OCI-LY7 (cell line): ENCODE measurements at regions not wholly inside any gene's neighbourhood (a gene's known extent, or its start where the extent isn't known, plus 50 kb on each side); places are given as distances from the start of the nearest gene placed in this dataset.

Experiments
- CTCF ChIP-seq: fragments of 200-600 bp; sonication (generic); conservative IDR thresholded peaks from 2 replicates; pipeline ENCODE4 v1.5.1; 2014; ENCODE audit warnings: mild to moderate bottlenecking, antibody characterized with exemption, low read length, moderate library complexity, mixed read lengths
- EZH2phosphoT487 ChIP-seq: fragments of 200-600 bp; sonication (generic); IDR thresholded peaks from 2 replicates; pipeline ENCODE4 v1.6.1; 2018; ENCODE audit warnings: low read depth, borderline replicate concordance, mild to moderate bottlenecking, mixed run types, antibody characterized with exemption, low read length, moderate library complexity, mixed read lengths

GRCh38 chr16:49952386-49952785, 72.6 kb upstream of the CNEP1R1 start:
- TF ChIP-seq EZH2phosphoT487 (no peak), CTCF (no peak)
